H9 (cell line): ENCODE measurements at regions not wholly inside any gene's neighbourhood (a gene's known extent, or its start where the extent isn't known, plus 50 kb on each side); places are given as distances from the start of the nearest gene placed in this dataset.

ENCODE experiments used
- DNase-seq: peaks from one replicate; pipeline ENCODE4 v3.0.0-alpha.2; 2017
- H2AFZ ChIP-seq: one replicate; pipeline ENCODE4 v1.6.1; 2013; ENCODE audit warnings: mild to moderate bottlenecking, low read length, control low read depth, moderate library complexity
- H2AK5ac ChIP-seq: 2 replicates; pipeline ENCODE4 v1.6.1; 2013; ENCODE audit warnings: low read length, control low read depth, mixed read lengths; ENCODE audit not compliant: insufficient read length
- H2BK120ac ChIP-seq: one replicate; pipeline ENCODE4 v1.6.1; 2013; ENCODE audit warnings: low read depth, mild to moderate bottlenecking, low read length, control low read depth, inconsistent platforms; ENCODE audit not compliant: poor library complexity, severe bottlenecking
- H2BK12ac ChIP-seq: 2 replicates; pipeline ENCODE4 v1.6.1; 2013; ENCODE audit warnings: low read length, control low read depth, mixed read lengths, low read depth; ENCODE audit not compliant: insufficient read length
- H2BK15ac ChIP-seq: 2 replicates; pipeline ENCODE4 v1.6.1; 2013; ENCODE audit warnings: low read depth, low read length, control low read depth
- H2BK20ac ChIP-seq: one replicate; pipeline ENCODE4 v1.6.1; 2013; ENCODE audit warnings: low read depth, mild to moderate bottlenecking, low read length, control low read depth, inconsistent platforms; ENCODE audit not compliant: poor library complexity, severe bottlenecking
- H2BK5ac ChIP-seq: 2 replicates; pipeline ENCODE4 v1.6.1; 2013; ENCODE audit warnings: low read length, control low read depth, mixed read lengths; ENCODE audit not compliant: insufficient read length
- H3K14ac ChIP-seq: 2 replicates; pipeline ENCODE4 v1.6.1; 2013; ENCODE audit warnings: low read length, control low read depth; ENCODE audit not compliant: insufficient read depth
- H3K18ac ChIP-seq: 2 replicates; pipeline ENCODE4 v1.6.1; 2013; ENCODE audit warnings: low read depth, mild to moderate bottlenecking, mixed read lengths, low read length, control low read depth; ENCODE audit not compliant: insufficient read length
- H3K23ac ChIP-seq: 2 replicates; pipeline ENCODE4 v1.6.1; 2013; ENCODE audit warnings: low read length, control low read depth, mixed read lengths, low read depth; ENCODE audit not compliant: insufficient read length
- H3K23me2 ChIP-seq: 2 replicates; pipeline ENCODE4 v1.6.1; 2013; ENCODE audit warnings: low read depth, mild to moderate bottlenecking, mixed read lengths, low read length, control low read depth; ENCODE audit not compliant: insufficient read length, poor library complexity, severe bottlenecking
- H3K27ac ChIP-seq: 2 replicates; pipeline ENCODE4 v1.5.1; 2013; ENCODE audit warnings: low read length, control low read depth, mixed read lengths, low read depth; ENCODE audit not compliant: insufficient read length
- H3K27me3 ChIP-seq: 2 replicates; pipeline ENCODE4 v1.6.1; 2013; ENCODE audit warnings: low read length, control low read depth, inconsistent platforms; ENCODE audit not compliant: insufficient read depth
- H3K4ac ChIP-seq: 2 replicates; pipeline ENCODE4 v1.6.1; 2013; ENCODE audit warnings: low read depth, mild to moderate bottlenecking, control low read depth, inconsistent platforms, low read length, moderate library complexity
- H3K4me1 ChIP-seq: 2 replicates; pipeline ENCODE4 v1.6.1; 2013; ENCODE audit warnings: low read length, control low read depth, inconsistent platforms; ENCODE audit not compliant: insufficient read depth
- H3K4me2 ChIP-seq: 2 replicates; pipeline ENCODE4 v1.6.1; 2013; ENCODE audit warnings: low read length, control low read depth, mixed read lengths; ENCODE audit not compliant: insufficient read length, insufficient read depth
- H3K56ac ChIP-seq: 2 replicates; pipeline ENCODE4 v1.6.1; 2013; ENCODE audit warnings: low read depth, mild to moderate bottlenecking, mixed read lengths, low read length, control low read depth; ENCODE audit not compliant: insufficient read length
- H3K79me1 ChIP-seq: 2 replicates; pipeline ENCODE4 v1.6.1; 2013; ENCODE audit warnings: low read depth, mild to moderate bottlenecking, moderate library complexity, low read length, control low read depth, inconsistent platforms; ENCODE audit not compliant: insufficient read depth, poor library complexity, severe bottlenecking
- H3K79me2 ChIP-seq: 2 replicates; pipeline ENCODE4 v1.6.1; 2013; ENCODE audit warnings: low read length, control low read depth, inconsistent platforms; ENCODE audit not compliant: insufficient read depth
- H3K9ac ChIP-seq: 2 replicates; pipeline ENCODE4 v1.6.1; 2013; ENCODE audit warnings: low read length, control low read depth, mixed read lengths; ENCODE audit not compliant: insufficient read length; ENCODE audit errors: extremely low read depth
- H3K9me3 ChIP-seq: one replicate; pipeline ENCODE4 v1.6.1; 2013; ENCODE audit warnings: low read depth, low read length, inconsistent platforms; ENCODE audit not compliant: control insufficient read depth
- H3T11ph ChIP-seq: one replicate; pipeline ENCODE4 v1.6.1; 2013; ENCODE audit warnings: mild to moderate bottlenecking, low read length, control low read depth, inconsistent platforms
- H4K20me1 ChIP-seq: one replicate; pipeline ENCODE4 v1.6.1; 2013; ENCODE audit not compliant: control insufficient read depth, insufficient read length, insufficient read depth
- H4K5ac ChIP-seq: 2 replicates; pipeline ENCODE4 v1.6.1; 2013; ENCODE audit warnings: low read depth, mild to moderate bottlenecking, mixed read lengths, low read length, control low read depth; ENCODE audit not compliant: insufficient read length
- H4K8ac ChIP-seq: replicated peaks from 2 replicates; pipeline ENCODE4 v1.6.1; 2013; ENCODE audit warnings: low read length, control low read depth, mixed read lengths, low read depth; ENCODE audit not compliant: insufficient read length
- H4K91ac ChIP-seq: 2 replicates; pipeline ENCODE4 v1.6.1; 2013; ENCODE audit warnings: low read depth, mild to moderate bottlenecking, moderate library complexity, mixed read lengths, low read length, control low read depth; ENCODE audit not compliant: insufficient read length
- H3K27ac Mint-ChIP-seq, 3 experiments: 2 replicates in 2 of 3; 3 replicates in 1 of 3; pipeline ENCODE4 v1.8.0; 2020 to 2021; ENCODE audit warnings: mixed read lengths in 3 of 3, mild to moderate bottlenecking in 1 of 3, moderate library complexity in 1 of 3
- H3K27me3 Mint-ChIP-seq: 2 replicates; pipeline ENCODE4 v1.8.0; 2021; ENCODE audit warnings: low read depth, mild to moderate bottlenecking, moderate library complexity, mixed read lengths
- H3K36me3 Mint-ChIP-seq, 3 experiments: 2 replicates in 2 of 3; 3 replicates in 1 of 3; pipeline ENCODE4 v1.8.0; 2020 to 2021; ENCODE audit warnings: low read depth in 3 of 3, mixed read lengths in 3 of 3; ENCODE audit not compliant: insufficient read depth in 1 of 3
- H3K4me1 Mint-ChIP-seq, 2 experiments: 2 replicates each; pipeline ENCODE4 v1.8.0; 2020; ENCODE audit warnings: mixed read lengths in 2 of 2
- H3K4me3 Mint-ChIP-seq, 2 experiments: 2 replicates in 1 of 2; 3 replicates in 1 of 2; pipeline ENCODE4 v1.8.0; 2020 to 2021; ENCODE audit warnings: mild to moderate bottlenecking in 2 of 2, mixed read lengths in 2 of 2, moderate library complexity in 1 of 2
- H3K9me3 Mint-ChIP-seq, 2 experiments: 2 replicates in 1 of 2; 3 replicates in 1 of 2; pipeline ENCODE4 v1.8.0; 2020; ENCODE audit warnings: mild to moderate bottlenecking in 2 of 2, mixed read lengths in 2 of 2, moderate library complexity in 1 of 2
- CTCF ChIP-seq: fragments of 200-600 bp; sonication (generic); conservative IDR thresholded peaks from 3 replicates; pipeline ENCODE4 v1.8.0; 2021; ENCODE audit warnings: antibody characterized with exemption, mild to moderate bottlenecking

- Mint-ChIP-seq H3K27me3 (no peaks in the 10 kb centered on the region), H3K9me3 (no peaks in the 10 kb centered on the region), H3K36me3 (no peaks in the 10 kb centered on the region), H3K27ac (no peak overlapping the region), H3K4me3 (no peak overlapping the region), H3K4me1 (peaks cover 0 to 3% of the 10 kb centered on the region in 2 experiments; a peak in 1 of 4 replicates)
- TF ChIP-seq CTCF, result no peak
- Histone ChIP-seq H2AK5ac (no peak overlapping the region), H3K4me2 (no peak overlapping the region), H2BK20ac (no peak overlapping the region), H3K56ac (no peak overlapping the region), H3T11ph (no peak overlapping the region), H3K79me2 (no peaks in the 10 kb centered on the region), H3K18ac (no peak overlapping the region), H3K9me3 (no peaks in the 10 kb centered on the region), H3K23ac (no peak overlapping the region), H3K4ac (no peak overlapping the region), H2BK5ac (no peak overlapping the region), H3K14ac (no peak overlapping the region), H3K23me2 (no peaks in the 10 kb centered on the region), H2BK120ac (no peak overlapping the region), H2BK15ac (no peak overlapping the region), H3K4me1 (no peaks in the 10 kb centered on the region), H2BK12ac (no peak overlapping the region), H3K79me1 (no peaks in the 10 kb centered on the region), H4K20me1 (no peaks in the 10 kb centered on the region), H2AFZ (no peak overlapping the region), H4K5ac (no peak overlapping the region), H3K9ac (no peak overlapping the region), H3K27me3 (no peaks in the 10 kb centered on the region), H4K91ac (no peak overlapping the region), H4K8ac (no peak overlapping the region), H3K27ac (no peak overlapping the region)
- DNase-seq, result no peak
Measured at GRCh38 chr4:110742143-110742542, 119.3 kb upstream of the PITX2 start.
